Head of caudate nucleus (tissue), 42 donors: ENCODE measurements at regions not wholly inside any gene's neighbourhood (a gene's known extent, or its start where the extent isn't known, plus 50 kb on each side); places are given as distances from the start of the nearest gene placed in this dataset.
A peak's percentile ranks its signal among the peaks of the same experiment; 100 is the strongest.
"Not testable (repeated sequence)": the region's sequence is repeated elsewhere in the genome, so short reads cannot be mapped to it uniquely, and the experiment has no call there.

ENCODE experiments used
- DNase-seq, 42 donors: peaks; one replicate each; pipeline versions ENCODE4 v3.0.0 to v3.0.0-alpha.2; 2020 to 2021; ENCODE audit warnings: mixed read lengths in 7 of 42
- intact Hi-C: fragments of 100-400 bp; cut with DNase I; formaldehyde crosslinking; loops from one replicate; pipeline ENCODE4 v1.15.0; 2022

GRCh38 chr12:113734503-113734902 is 231.6 kb downstream of the RBM19 start:
- no peak for DNase-seq
- intact Hi-C loops: no loop called here

GRCh38 chr12:113732916-113733315 is 233.2 kb downstream of the RBM19 start:
- no peak for DNase-seq
- intact Hi-C loops: no loop called here

GRCh38 chr12:113727651-113728061 is 238.5 kb downstream of the RBM19 start:
- DNase-seq: no peak
- intact Hi-C loops: no loop called here

GRCh38 chr12:113726254-113726819 is 239.8 kb downstream of the RBM19 start:
- no peak for DNase-seq
- intact Hi-C loops: no loop called here

DNA sequence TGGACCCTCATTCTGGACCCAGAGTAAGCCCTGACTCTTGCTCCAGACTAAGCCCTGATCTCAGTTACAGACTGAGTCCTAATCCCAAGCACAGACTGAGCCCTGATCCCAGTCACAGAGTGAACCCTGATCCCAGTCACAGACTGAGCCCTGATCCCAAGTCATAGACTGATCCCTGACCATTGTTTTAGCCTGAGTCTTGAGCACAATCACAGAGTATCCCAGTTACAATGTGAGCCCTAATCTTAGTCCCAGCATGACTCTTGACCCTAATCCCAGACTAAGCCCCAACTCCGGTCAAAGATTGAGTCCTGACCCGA is 240.6 kb downstream of the RBM19 start:
- intact Hi-C loops: no loop called here
- DNase-seq: no peak

- DNase-seq: no peak
- intact Hi-C loops: no loop called here
These were observed 241.2 kb downstream of the RBM19 start for GRCh38 chr12:113724794-113725556.

DNA sequence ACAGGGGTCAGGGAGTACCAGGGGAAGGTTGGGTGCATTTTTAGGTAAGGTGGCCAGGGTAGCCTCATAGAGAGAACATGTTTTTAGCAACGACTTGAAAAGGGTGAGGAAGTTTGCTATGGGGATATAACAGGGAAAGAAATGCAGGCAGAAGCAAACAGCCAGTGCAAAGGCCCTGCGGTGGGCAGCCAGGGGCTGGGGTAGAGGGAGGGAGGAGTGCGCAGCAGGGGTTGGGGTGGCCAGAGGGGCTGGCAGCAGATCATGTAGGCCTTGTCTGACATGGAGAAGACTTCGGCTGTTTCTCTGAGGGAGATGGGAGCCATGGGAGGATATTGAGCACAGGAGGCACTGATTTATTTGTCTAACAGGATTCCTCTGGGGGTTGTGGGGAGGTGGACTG is 242.5 kb downstream of the RBM19 start:
- intact Hi-C loops: no loop called here
- DNase-seq: no peak

GRCh38 chr12:113722747-113723146 is 243.4 kb downstream of the RBM19 start:
- DNase-seq: no peak
- intact Hi-C loops: no loop called here

- intact Hi-C loops: no loop called here
- no peak for DNase-seq
These were observed 245.5 kb downstream of the RBM19 start for GRCh38 chr12:113720629-113721028.

DNA sequence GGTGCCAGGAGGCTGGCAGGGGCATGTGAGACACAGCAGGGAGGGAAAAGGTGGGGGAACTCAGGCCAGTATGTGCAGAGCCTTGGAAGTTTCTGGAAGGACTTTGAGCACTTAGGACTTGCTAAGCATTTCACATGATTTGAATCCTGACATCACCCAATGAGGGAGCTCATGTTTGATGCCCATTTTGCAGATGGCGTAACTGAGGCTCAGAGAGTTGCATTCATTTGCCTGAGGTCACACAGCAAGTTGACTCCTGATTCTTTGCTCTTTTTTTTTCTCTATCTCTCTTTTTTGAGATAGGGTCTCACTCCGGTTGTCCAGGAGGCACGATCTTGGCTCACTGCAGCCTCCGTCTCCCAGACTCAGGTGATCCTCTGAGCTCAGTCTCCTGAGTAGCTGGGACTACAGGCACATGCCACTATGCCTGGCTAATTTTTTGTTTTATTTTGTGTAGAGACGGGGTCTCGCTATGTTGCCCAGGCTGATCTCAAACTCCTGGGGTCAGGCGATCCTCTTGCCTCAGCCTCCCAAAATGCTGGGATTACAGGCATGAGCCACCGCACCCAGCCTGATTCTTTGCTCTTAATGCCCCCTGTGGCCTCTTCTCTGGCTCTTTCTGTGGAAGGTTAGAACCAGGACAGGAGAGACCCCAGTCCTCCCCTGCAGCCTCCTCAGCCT is 246.1 kb downstream of the RBM19 start:
- intact Hi-C loops: no loop called here
- DNase-seq: no peak

- no peak for DNase-seq
These were observed 241.5 kb upstream of the LHX5 start for GRCh38 chr12:113713156-113713555.

DNA sequence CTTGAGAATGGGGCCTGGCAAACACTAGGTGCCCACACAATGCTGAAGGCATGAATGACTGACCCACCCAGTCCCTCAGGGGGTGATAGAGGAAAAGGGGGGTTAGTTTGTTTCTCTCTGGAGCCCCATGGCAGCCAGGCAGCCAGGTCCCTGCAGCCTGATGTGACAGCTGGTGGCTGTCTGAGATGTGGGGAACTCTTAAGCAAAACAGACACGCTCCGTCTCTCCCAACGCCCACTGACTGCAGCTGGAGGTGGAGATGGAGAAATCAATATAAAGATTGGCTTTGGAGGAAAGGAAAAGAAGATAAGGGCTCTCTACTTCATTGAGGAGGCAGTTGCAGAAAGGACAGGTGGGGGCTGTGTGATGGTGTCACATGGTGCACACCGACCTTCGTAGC is 240.8 kb upstream of the LHX5 start:
- DNase-seq: peak in 1 of 42 donors; percentile 33

More at GRCh38 chr12:113713156-113713555, 241.5 kb upstream of the LHX5 start:
- intact Hi-C loops: no loop called here

GRCh38 chr12:113710216-113710615 is 238.5 kb upstream of the LHX5 start:
- intact Hi-C loops: no loop called here
- DNase-seq: no peak

More for the DNA sequence above, 240.8 kb upstream of the LHX5 start:
- intact Hi-C loops: no loop called here

- intact Hi-C loops: no loop called here
- DNase-seq: no peak
These were observed 237.8 kb upstream of the LHX5 start for GRCh38 chr12:113709456-113709855.

DNA sequence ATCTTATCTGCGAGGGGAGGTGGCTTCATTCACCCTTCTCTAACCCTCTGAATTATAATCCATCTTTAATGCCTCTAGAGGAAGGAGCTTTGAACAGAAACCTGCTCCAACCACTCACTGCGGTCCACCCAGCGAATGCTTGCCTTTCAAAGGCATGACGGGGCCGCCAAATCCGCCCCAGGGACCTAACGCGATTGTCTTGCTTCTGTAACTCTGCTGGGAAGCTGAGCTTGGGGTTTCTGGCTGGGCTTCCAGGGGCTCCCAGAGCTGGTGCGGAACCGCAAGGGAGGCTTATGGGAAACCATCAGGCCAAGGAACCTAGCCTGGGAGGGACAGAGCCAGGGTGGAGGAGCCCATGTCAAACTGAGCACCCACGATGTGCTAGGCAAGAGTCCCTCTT is 231.2 kb upstream of the LHX5 start:
- no peak for DNase-seq
- intact Hi-C loops: no loop called here

- intact Hi-C loops: no loop called here
- no peak for DNase-seq
These were observed 230.6 kb upstream of the LHX5 start for GRCh38 chr12:113702276-113702675.

DNA sequence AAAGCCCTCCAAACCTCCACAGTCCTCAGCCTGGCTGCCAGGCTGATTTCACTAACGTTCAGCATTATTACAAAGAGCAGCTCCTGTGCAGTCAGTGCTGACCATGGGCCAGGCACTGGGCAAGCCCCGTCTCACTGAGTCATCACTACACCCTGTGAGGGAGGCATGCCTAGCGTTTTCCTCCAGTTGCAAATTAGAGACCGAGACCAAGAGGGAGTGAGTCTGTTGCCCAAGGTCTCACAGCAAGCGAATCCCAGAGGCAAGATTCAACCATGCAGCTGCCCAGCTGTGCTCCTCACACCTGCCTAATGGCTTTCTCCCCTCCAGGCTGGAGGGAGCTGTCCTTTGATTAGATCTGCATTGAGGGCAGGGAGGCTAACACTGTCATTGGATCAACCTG is 229.3 kb upstream of the LHX5 start:
- DNase-seq: peak in 5 of 42 donors; percentile 6 to 61 (median 35)
- intact Hi-C loops: no loop called here

GRCh38 chr12:113699984-113700383 is 228.3 kb upstream of the LHX5 start:
- intact Hi-C loops, DNase-seq: not testable (repeated sequence)

DNA sequence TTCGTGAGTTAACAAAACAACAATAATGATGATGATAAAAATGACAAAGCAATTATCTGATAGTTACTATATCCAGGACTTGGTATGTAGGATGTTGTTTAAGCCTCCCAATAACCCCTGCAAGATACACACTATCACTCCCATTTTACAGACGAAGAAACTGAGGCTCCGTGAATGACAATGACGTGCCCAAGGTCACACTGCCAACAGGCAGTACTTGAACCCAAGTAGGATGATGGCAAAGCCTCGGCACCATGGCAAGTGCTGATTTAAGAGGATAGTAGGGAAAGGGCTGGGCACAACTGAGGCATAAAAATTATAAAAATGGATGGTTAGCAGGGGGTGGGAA is 226.8 kb upstream of the LHX5 start:
- intact Hi-C loops: no loop called here
- DNase-seq: no peak

- intact Hi-C loops: no loop called here
- no peak for DNase-seq
These were observed 226.2 kb upstream of the LHX5 start for GRCh38 chr12:113697651-113698509.
